Fibroblast of lung (primary cell): ENCODE measurements at regions not wholly inside any gene's neighbourhood (a gene's known extent, or its start where the extent isn't known, plus 50 kb on each side); places are given as distances from the start of the nearest gene placed in this dataset.

Source experiments
- DNase-seq, 2 donors: peaks; one replicate each; pipeline versions ENCODE4 v3.0.0 to v3.0.0-alpha.2; 2010; ENCODE audit warnings: low read depth in 2 of 2
- H2AFZ ChIP-seq: 2 replicates; pipeline ENCODE4 v1.5.1; 2012; ENCODE audit warnings: low read length, control low read depth, inconsistent platforms
- H3K27ac ChIP-seq: 2 replicates; pipeline ENCODE4 v1.5.1; 2011; ENCODE audit warnings: low read length, control low read depth; ENCODE audit not compliant: insufficient read depth
- H3K27me3 ChIP-seq: 2 replicates; pipeline ENCODE4 v1.5.1; 2011; ENCODE audit warnings: mild to moderate bottlenecking, low read length; ENCODE audit not compliant: control insufficient read depth, insufficient read depth
- H3K36me3 ChIP-seq: 2 replicates; pipeline ENCODE4 v1.5.1; 2011; ENCODE audit warnings: low read length; ENCODE audit not compliant: control insufficient read depth, insufficient read depth
- H3K4me1 ChIP-seq: 2 replicates; pipeline ENCODE4 v1.5.1; 2011; ENCODE audit warnings: low read length; ENCODE audit not compliant: control insufficient read depth, insufficient read depth; ENCODE audit errors: extremely low read depth
- H3K4me2 ChIP-seq: 2 replicates; pipeline ENCODE4 v1.5.1; 2011; ENCODE audit warnings: low read length, control low read depth; ENCODE audit not compliant: insufficient read depth; ENCODE audit errors: extremely low read depth
- H3K4me3 ChIP-seq, 4 experiments: fragments of 200-600 bp in 1 of 4; sonication (generic) in 1 of 4; replicated peaks in 1 of 4; 2 replicates each; pipeline ENCODE4 v1.5.1; 2011 to 2016; ENCODE audit warnings: low read length in 4 of 4, low read depth in 3 of 4, mild to moderate bottlenecking in 3 of 4, control low read depth in 2 of 4, inconsistent platforms in 1 of 4, mixed read lengths in 1 of 4; ENCODE audit not compliant: insufficient read depth in 1 of 4; ENCODE audit errors: control extremely low read depth in 1 of 4
- H3K79me2 ChIP-seq: 2 replicates; pipeline ENCODE4 v1.5.1; 2012; ENCODE audit warnings: mild to moderate bottlenecking, low read length, inconsistent platforms; ENCODE audit not compliant: control insufficient read depth, insufficient read depth
- H3K9ac ChIP-seq: 2 replicates; pipeline ENCODE4 v1.5.1; 2011; ENCODE audit warnings: mild to moderate bottlenecking, low read length, control low read depth; ENCODE audit not compliant: insufficient read depth
- H3K9me3 ChIP-seq: 2 replicates; pipeline ENCODE4 v1.5.1; 2012; ENCODE audit warnings: low read depth, low read length; ENCODE audit not compliant: control insufficient read depth, insufficient read depth
- H4K20me1 ChIP-seq: 2 replicates; pipeline ENCODE4 v1.5.1; 2011; ENCODE audit warnings: low read length; ENCODE audit not compliant: control insufficient read depth, insufficient read depth; ENCODE audit errors: extremely low read depth
- EZH2 ChIP-seq: IDR thresholded peaks from 2 replicates; pipeline ENCODE4 v1.5.1; 2012; ENCODE audit warnings: low read length, control low read depth, mild to moderate bottlenecking; ENCODE audit errors: missing control alignments
- TF ChIP-seq, protein P1 (sequence below), 2 donors: IDR thresholded peaks in 1 of 2; conservative IDR thresholded peaks in 1 of 2; 1 replicate in 1 of 2; 2 replicates in 1 of 2; pipeline ENCODE4 v1.5.1; 2011 to 2012; ENCODE audit warnings: low read length in 2 of 2, control low read depth in 1 of 2, inconsistent platforms in 1 of 2, low read depth in 1 of 2, mild to moderate bottlenecking in 1 of 2

DNA sequence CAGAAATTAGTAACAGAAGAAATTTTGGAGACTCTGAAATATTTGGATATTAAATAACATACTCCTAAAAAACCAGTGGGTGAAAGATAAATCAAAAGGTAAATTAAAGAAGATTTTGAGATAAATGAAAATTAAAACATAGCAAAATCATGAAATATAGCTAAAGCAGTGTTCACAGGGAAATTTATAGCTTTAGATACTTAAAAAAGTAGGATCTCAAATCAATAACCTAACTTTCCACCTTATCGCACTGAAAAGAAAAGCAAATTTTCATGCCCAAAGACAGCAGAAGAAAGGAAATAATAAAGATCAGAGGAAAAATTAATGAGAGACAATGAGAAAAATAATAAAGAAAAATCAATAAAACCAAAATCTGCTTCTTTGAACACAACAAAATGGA, 135.1 kb upstream of the KLF7 start:
- no peaks in the 10 kb centered on the region for H3K4me1 ChIP-seq
- no peak overlapping the region for H3K4me2 ChIP-seq
- no peak overlapping the region for H3K9ac ChIP-seq
- H3K4me3 ChIP-seq: no peak overlapping the region
- no peaks in the 10 kb centered on the region for H4K20me1 ChIP-seq
- H3K27ac ChIP-seq: no peak overlapping the region
- no peaks in the 10 kb centered on the region for H3K9me3 ChIP-seq
- no peaks in the 10 kb centered on the region for H3K79me2 ChIP-seq
- H2AFZ ChIP-seq: no peak overlapping the region
- TF ChIP-seq, protein P1, sequence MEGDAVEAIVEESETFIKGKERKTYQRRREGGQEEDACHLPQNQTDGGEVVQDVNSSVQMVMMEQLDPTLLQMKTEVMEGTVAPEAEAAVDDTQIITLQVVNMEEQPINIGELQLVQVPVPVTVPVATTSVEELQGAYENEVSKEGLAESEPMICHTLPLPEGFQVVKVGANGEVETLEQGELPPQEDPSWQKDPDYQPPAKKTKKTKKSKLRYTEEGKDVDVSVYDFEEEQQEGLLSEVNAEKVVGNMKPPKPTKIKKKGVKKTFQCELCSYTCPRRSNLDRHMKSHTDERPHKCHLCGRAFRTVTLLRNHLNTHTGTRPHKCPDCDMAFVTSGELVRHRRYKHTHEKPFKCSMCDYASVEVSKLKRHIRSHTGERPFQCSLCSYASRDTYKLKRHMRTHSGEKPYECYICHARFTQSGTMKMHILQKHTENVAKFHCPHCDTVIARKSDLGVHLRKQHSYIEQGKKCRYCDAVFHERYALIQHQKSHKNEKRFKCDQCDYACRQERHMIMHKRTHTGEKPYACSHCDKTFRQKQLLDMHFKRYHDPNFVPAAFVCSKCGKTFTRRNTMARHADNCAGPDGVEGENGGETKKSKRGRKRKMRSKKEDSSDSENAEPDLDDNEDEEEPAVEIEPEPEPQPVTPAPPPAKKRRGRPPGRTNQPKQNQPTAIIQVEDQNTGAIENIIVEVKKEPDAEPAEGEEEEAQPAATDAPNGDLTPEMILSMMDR (conservative IDR thresholded peaks at IDR 0.05 in 1 of 2, IDR thresholded peaks at IDR 0.05 in 1 of 2; ENCODE audit: low read depth in 1 of 2, low read length in 2 of 2): no peak
- no peak for TF ChIP-seq EZH2
- no peaks in the 10 kb centered on the region for H3K36me3 ChIP-seq
- no peak for DNase-seq
- H3K27me3 ChIP-seq: no peaks in the 10 kb centered on the region

DNA sequence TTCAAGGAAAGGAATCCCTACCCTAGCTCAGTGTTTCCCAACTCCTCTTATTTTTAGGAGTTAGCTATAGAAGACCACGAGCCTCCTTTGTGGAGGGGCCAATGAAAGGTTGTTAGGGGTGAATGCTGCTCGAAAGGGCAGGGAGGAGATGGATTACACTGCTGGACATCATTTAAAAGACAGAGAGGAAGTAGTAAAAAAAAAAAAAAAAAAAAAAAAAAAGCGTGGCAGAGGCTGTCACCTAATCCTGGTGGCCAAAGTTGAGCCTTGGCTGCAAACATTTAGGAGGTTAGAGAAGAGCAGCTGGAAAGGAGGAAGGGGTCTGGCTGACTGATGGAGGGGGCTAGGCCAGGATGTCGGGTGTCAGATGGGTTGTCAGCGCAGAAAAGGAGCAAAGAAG, 139.0 kb upstream of the KLF7 start:
- Histone ChIP-seq H3K36me3 (no peaks in the 10 kb centered on the region), H3K4me2 (no peak overlapping the region), H3K9ac (no peak overlapping the region), H3K27me3 (no peaks in the 10 kb centered on the region), H3K4me3 (no peak overlapping the region), H3K9me3 (no peaks in the 10 kb centered on the region), H3K79me2 (no peaks in the 10 kb centered on the region), H2AFZ (no peak overlapping the region), H3K4me1 (no peaks in the 10 kb centered on the region), H4K20me1 (no peaks in the 10 kb centered on the region), H3K27ac (no peak overlapping the region)
- TF ChIP-seq, protein P1 (conservative IDR thresholded peaks at IDR 0.05 in 1 of 2, IDR thresholded peaks at IDR 0.05 in 1 of 2; ENCODE audit: low read depth in 1 of 2, low read length in 2 of 2): no peak
- no peak for TF ChIP-seq EZH2
- DNase-seq: no peak

DNA sequence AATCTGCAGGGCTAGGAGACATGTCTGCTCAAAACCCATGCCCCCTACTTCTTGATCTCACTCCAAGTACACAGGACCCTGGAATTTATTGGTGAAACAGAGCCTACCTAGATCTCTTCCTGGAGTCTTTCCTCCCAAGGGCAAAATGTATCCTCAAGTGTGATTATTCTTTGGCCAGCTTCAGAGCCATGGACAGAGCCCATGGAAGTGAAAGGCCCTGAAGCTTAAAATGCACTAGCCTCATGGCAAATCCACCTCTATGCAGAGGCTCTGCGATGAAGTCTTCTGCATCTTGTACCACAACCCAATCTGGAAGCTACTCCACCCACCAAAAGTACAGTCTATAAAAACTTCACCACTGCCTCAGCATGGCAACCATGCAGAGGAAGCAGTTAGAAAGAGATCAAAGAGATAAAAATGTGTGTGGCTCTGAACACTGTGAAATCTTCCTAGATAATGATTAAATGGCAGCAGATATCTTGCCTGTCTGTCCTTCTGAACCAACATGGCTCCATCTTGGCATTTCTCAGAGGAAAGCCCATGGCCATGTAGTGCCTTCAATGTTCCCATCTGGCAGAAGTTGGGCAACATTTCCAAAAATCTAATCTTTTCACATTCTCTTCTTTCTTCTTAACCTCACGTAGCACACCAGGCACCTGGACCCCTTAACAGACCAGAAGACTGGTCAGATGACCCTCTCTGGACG, 142.9 kb upstream of the KLF7 start:
- Histone ChIP-seq H2AFZ (no peak overlapping the region), H3K27me3 (no peaks in the 10 kb centered on the region), H3K27ac (no peak overlapping the region), H3K79me2 (no peaks in the 10 kb centered on the region), H3K4me3 (no peak overlapping the region), H3K9me3 (no peaks in the 10 kb centered on the region), H3K36me3 (no peaks in the 10 kb centered on the region), H4K20me1 (no peaks in the 10 kb centered on the region), H3K9ac (no peak overlapping the region), H3K4me1 (peaks cover 10% of the 10 kb centered on the region), H3K4me2 (no peak overlapping the region)
- TF ChIP-seq EZH2: no peak
- TF ChIP-seq, protein P1 (conservative IDR thresholded peaks at IDR 0.05 in 1 of 2, IDR thresholded peaks at IDR 0.05 in 1 of 2; ENCODE audit: low read depth in 1 of 2, low read length in 2 of 2): no peak
- no peak for DNase-seq
